RWPE1 (cell line): ENCODE measurements at regions not wholly inside any gene's neighbourhood (a gene's known extent, or its start where the extent isn't known, plus 50 kb on each side); places are given as distances from the start of the nearest gene placed in this dataset.

Experiments
- CTCF ChIA-PET: fragments of 350-600 bp; sonication (Branson Sonifier 250); formaldehyde crosslinking; extraction: SDS; loops from one replicate; lab custom pipeline; 2021; lab: Yijun Ruan, JAX
- POLR2A ChIA-PET: fragments of 400-600 bp; formaldehyde crosslinking; extraction: SDS; loops from one replicate; lab custom pipeline; 2020; ENCODE audit warnings: antibody characterized with exemption; ENCODE audit not compliant: low non-redundant PET; lab: Yijun Ruan, JAX
- DNase-seq: peaks from one replicate; pipeline ENCODE4 v3.0.0; 2012; ENCODE audit warnings: low spot score
- H3K27ac ChIP-seq: fragments of 450-650 bp; 2 replicates; pipeline ENCODE4 v1.5.1; 2017
- CTCF ChIP-seq: fragments of 450-650 bp; conservative IDR thresholded peaks from 2 replicates; pipeline ENCODE4 v1.5.1; 2017; ENCODE audit warnings: low read depth, mild to moderate bottlenecking

DNA sequence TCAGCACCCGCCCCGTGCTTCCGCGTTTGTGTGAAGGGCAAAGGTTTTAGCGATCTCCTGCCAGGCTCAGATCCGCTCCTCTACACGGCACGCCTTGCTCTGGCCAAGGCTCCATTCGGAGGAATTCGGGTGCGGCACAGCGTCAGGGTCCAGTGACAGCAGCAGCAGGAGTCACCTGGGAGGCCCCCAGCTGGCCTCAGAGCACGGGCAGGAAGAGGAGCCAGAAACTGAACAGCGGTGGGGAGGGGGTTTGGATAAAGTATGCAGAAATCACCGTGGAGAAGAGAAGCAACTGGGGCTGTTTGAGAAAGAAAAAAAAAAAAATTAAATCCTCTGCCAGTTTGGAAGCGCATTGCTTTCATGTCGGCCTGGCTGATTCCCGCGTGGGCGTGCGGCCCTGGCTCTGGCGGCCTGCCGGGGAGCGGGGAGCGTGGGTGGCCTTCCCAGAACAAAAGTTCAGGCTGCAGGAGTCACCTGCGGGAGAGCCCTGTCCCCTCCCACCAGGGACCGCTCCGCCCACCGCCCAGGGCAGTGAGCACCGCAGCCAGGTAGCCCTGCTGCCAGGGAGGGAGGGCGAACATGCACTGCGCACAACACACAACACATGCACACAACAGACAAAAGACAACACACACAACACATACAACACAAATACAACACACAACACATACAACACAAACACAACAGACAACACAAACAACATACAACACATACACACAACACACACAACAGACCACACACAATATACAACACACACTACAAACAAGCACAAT is 107.6 kb downstream of the ETS2 start:
- ChIA-PET POLR2A (no interaction called here), CTCF (interaction anchor here (0.6 to 0.7 kb wide), 2 partner anchors 74 to 213 kb away, joined by 3 to 4 read pairs; no protein-coding TSS in a partner anchor)
- peak overlapping the region; percentile 93 for H3K27ac ChIP-seq
- TF ChIP-seq CTCF, result no peak
- peak; percentile 85 for DNase-seq

DNA sequence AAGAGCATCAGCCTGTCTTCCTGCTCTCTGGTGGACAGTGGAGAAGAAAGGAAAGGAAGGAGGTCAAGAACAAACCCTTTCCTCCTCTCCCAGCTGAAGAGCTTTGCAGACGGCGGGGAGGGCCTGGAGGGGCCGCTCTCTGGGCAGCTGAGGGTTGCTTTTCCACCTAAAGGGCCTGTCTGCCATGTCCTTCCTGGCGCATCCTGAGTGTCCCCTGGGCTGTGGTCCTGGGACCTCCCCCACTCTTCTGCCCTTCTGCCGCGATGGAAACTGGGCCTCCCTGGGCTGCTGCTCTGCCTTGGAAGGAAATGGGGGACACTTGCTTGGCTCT is 107.0 kb downstream of the ETS2 start:
- DNase-seq, result no peak
- CTCF ChIA-PET, result interaction anchor here (0.7 kb wide), 1 partner anchor 74 kb away, joined by 3 read pairs; no protein-coding TSS in a partner anchor
- no peak for TF ChIP-seq CTCF
- POLR2A ChIA-PET, result no interaction called here
- H3K27ac ChIP-seq, result peak overlapping the region; percentile 93

DNA sequence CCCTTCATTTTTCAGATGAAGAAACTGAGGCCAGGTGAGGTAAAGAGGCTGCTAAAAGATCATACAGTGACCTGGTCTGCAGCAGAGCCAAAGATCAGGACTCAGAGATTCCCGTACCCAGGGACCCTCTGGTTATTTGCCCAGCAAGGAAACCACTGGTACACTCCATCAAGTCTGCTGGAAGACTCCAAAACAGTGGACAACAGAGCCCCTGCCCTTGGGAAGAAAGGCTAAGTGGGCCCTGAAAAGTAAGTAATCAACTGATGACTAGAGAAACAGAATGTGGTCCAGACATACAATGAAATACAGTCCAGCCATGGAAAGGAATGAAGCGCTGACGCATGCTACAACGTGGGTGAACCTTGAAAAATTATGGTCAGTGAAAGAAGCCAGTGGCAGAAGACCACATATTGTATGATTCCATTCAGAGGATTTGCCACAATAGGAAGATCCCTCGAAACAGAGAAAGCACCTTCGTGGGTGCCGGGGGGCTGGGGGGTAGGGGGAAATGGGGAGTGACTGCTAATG is 106.4 kb downstream of the ETS2 start:
- POLR2A ChIA-PET, result no interaction called here
- no peak for TF ChIP-seq CTCF
- DNase-seq, result no peak
- CTCF ChIA-PET, result interaction anchor here (0.8 kb wide), 1 partner anchor 77 kb away, joined by 5 read pairs; no protein-coding TSS in a partner anchor
- H3K27ac ChIP-seq, result peak overlapping the region; percentile 93

- ChIA-PET POLR2A (no interaction called here), CTCF (interaction anchor here (0.8 kb wide), 1 partner anchor 77 kb away, joined by 5 read pairs; no protein-coding TSS in a partner anchor)
- DNase-seq, result no peak
- H3K27ac ChIP-seq, result peak overlapping the region; percentile 93
- TF ChIP-seq CTCF, result no peak
These were observed 105.9 kb downstream of the ETS2 start for GRCh38 chr21:38911484-38912101.

DNA sequence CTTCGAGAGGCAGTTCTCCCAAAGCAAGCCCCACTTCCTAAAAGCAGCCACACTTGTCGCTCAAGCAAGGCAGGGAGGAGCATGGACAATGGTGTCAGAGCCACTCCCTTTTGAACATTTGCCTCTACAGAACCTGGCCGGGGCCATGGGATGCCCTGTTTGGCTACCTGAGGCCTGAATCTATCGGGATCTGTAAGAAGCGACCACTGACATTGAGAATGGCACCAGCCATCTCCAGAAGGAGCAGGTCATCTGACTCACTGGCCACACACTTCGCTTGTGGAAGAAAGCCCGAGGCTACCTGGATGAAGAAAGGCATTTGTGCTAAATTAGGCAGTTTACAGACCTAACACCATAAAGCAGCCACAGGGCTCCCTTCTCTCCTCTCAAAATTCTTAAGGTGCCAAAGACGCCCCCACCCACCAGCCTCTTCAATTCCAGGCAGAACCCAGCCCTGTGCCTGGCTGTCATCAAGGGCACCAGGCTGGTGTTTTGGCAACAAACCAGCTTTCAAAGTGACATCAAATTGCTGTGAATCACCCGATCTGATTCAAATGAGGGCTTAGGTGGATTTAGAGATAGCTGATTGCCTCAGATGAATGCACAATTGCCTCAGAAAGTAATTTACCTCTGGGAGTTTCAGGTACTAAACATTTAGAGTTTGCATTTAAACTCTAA is 104.8 kb downstream of the ETS2 start:
- peak; percentile 55 for DNase-seq
- ChIA-PET CTCF (interaction anchor here (0.6 kb wide), 1 partner anchor 100 kb away, joined by 3 read pairs; no protein-coding TSS in a partner anchor), POLR2A (no interaction called here)
- H3K27ac ChIP-seq, result peak overlapping the region; percentile 88
- TF ChIP-seq CTCF, result no peak

GRCh38 chr21:38909929-38910328 is 104.2 kb downstream of the ETS2 start:
- no peak for DNase-seq
- CTCF ChIA-PET, result interaction anchor here (0.6 kb wide), 1 partner anchor 99 kb away, joined by 3 read pairs; no protein-coding TSS in a partner anchor
- H3K27ac ChIP-seq, result peak overlapping the region; percentile 88
- POLR2A ChIA-PET, result no interaction called here
- TF ChIP-seq CTCF, result no peak
